ENCODE measurements at regions not wholly inside any gene's neighbourhood (a gene's known extent, or its start where the extent isn't known, plus 50 kb on each side); places are given as distances from the start of the nearest gene placed in this dataset.

DNA sequence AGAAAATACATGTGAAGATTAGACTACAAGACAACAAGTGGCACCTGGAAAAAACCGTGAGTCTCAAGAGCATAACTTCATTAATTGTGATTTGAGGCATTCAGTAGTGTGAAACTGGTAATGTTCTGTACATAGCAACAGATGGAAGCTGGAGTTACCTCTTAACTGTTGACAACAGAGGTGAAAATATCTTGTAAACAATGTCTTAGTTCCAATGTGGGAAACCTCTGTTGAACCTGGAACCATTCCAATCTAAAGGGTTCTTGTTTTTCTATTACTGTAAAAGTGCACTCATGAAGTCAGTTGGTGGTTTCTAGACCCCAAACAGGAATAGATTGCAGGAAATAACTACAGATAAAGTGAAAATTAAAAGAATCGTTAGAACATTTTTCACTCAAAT is 728.4 kb downstream of the SLITRK1 start:
- TF ChIP-seq, protein P1, sequence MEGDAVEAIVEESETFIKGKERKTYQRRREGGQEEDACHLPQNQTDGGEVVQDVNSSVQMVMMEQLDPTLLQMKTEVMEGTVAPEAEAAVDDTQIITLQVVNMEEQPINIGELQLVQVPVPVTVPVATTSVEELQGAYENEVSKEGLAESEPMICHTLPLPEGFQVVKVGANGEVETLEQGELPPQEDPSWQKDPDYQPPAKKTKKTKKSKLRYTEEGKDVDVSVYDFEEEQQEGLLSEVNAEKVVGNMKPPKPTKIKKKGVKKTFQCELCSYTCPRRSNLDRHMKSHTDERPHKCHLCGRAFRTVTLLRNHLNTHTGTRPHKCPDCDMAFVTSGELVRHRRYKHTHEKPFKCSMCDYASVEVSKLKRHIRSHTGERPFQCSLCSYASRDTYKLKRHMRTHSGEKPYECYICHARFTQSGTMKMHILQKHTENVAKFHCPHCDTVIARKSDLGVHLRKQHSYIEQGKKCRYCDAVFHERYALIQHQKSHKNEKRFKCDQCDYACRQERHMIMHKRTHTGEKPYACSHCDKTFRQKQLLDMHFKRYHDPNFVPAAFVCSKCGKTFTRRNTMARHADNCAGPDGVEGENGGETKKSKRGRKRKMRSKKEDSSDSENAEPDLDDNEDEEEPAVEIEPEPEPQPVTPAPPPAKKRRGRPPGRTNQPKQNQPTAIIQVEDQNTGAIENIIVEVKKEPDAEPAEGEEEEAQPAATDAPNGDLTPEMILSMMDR (conservative IDR thresholded peaks at IDR 0.05; ENCODE audit: low read length): no peak
- no peak for TF ChIP-seq EZH2phosphoT487 (IDR thresholded peaks at IDR 0.05; ENCODE audit: borderline replicate concordance, low read depth, low read length)
